Kidney (tissue), 13 donors: ENCODE measurements at regions not wholly inside any gene's neighbourhood (a gene's known extent, or its start where the extent isn't known, plus 50 kb on each side); places are given as distances from the start of the nearest gene placed in this dataset.

Experiments used
- DNase-seq, 5 donors: peaks; one replicate each; pipeline ENCODE4 v3.0.0-alpha.2; 2013 to 2020
- FAIRE-seq: peaks from 2 replicates; lab custom pipeline; 2012; peaks lifted over from hg19 to GRCh38; lab: Jason Lieb, UNC
- H3K27ac ChIP-seq, 2 donors: one replicate each; pipeline ENCODE4 v1.7.0; 2013; ENCODE audit warnings: low read depth in 2 of 2, low read length in 2 of 2, inconsistent platforms in 1 of 2
- H3K27me3 ChIP-seq: one replicate; pipeline ENCODE4 v1.7.1; 2013; ENCODE audit warnings: low read length, inconsistent platforms; ENCODE audit not compliant: control insufficient read depth, insufficient read depth
- H3K36me3 ChIP-seq, 3 donors: one replicate each; pipeline versions ENCODE4 v1.7.0 to v1.7.1; 2013; ENCODE audit warnings: low read length in 3 of 3, control low read depth in 1 of 3, inconsistent platforms in 1 of 3; ENCODE audit not compliant: insufficient read depth in 3 of 3, control insufficient read depth in 2 of 3
- H3K4me1 ChIP-seq, 3 donors: one replicate each; pipeline versions ENCODE4 v1.7.0 to v1.7.1; 2013; ENCODE audit warnings: low read length in 3 of 3, inconsistent platforms in 1 of 3, low read depth in 1 of 3; ENCODE audit not compliant: control insufficient read depth in 2 of 3, insufficient read depth in 2 of 3
- H3K4me3 ChIP-seq, 3 donors: one replicate each; pipeline versions ENCODE4 v1.7.0 to v1.8.1; 2013; ENCODE audit warnings: low read length in 3 of 3, control low read depth in 1 of 3, inconsistent platforms in 1 of 3
- H3K9ac ChIP-seq, 3 donors: one replicate each; pipeline versions ENCODE4 v1.7.0 to v1.7.1; 2013; ENCODE audit warnings: low read length in 3 of 3, control low read depth in 1 of 3, inconsistent platforms in 1 of 3
- H3K9me3 ChIP-seq, 3 donors: one replicate each; pipeline versions ENCODE4 v1.7.0 to v1.7.1; 2013; ENCODE audit warnings: low read length in 3 of 3, control low read depth in 1 of 3, inconsistent platforms in 1 of 3; ENCODE audit not compliant: control insufficient read depth in 2 of 3, insufficient read depth in 1 of 3
- intact Hi-C: fragments of 100-400 bp; cut with DNase I; formaldehyde crosslinking; loops from one replicate; pipeline ENCODE4 v1.11.1; 2022
- TF ChIP-seq, protein P1 (sequence below): IDR thresholded peaks from 3 replicates; pipeline ENCODE4 v1.5.1; 2012; ENCODE audit warnings: mild to moderate bottlenecking, moderate library complexity, borderline replicate concordance; ENCODE audit not compliant: insufficient read depth; ENCODE audit errors: extremely low read depth
- donor health status: control.
- donor health status: control.
- donor health status: control.
- donor health status: control.
- donor health status: control.
- donor health status: DM: yes; HTN: yes; CAD: no.
- donor health status: Normal renal cell carcinoma (clear cell type).

DNA sequence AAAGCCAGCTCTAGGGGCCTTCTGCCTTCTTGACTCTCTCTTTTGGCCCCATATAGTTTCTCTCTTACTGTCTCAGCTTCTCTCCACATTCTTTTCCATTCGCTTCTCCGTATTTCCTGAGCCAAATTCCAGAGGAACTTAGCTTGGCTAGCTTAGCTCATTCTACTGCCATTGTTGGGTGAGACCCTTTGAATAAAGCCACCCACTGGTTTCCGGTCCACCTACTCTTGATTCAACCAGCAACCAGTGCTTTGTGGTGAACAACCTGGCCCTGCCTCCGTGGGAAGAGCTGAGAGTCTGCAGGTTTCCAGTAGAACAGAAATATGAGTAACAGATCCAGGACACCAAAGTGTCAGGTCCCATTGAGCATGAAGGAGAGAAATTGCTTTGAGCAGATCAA, 81.3 kb upstream of the ARHGAP20 start:
- no peaks in the 10 kb centered on the region for H3K4me1 ChIP-seq
- TF ChIP-seq, protein P1, sequence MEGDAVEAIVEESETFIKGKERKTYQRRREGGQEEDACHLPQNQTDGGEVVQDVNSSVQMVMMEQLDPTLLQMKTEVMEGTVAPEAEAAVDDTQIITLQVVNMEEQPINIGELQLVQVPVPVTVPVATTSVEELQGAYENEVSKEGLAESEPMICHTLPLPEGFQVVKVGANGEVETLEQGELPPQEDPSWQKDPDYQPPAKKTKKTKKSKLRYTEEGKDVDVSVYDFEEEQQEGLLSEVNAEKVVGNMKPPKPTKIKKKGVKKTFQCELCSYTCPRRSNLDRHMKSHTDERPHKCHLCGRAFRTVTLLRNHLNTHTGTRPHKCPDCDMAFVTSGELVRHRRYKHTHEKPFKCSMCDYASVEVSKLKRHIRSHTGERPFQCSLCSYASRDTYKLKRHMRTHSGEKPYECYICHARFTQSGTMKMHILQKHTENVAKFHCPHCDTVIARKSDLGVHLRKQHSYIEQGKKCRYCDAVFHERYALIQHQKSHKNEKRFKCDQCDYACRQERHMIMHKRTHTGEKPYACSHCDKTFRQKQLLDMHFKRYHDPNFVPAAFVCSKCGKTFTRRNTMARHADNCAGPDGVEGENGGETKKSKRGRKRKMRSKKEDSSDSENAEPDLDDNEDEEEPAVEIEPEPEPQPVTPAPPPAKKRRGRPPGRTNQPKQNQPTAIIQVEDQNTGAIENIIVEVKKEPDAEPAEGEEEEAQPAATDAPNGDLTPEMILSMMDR = no peak
- H3K9ac ChIP-seq = no peak overlapping the region
- FAIRE-seq = no peak
- H3K36me3 ChIP-seq = no peaks in the 10 kb centered on the region
- H3K27me3 ChIP-seq = no peaks in the 10 kb centered on the region
- DNase-seq = no peak
- intact Hi-C loops = no loop called here
- no peak overlapping the region for H3K27ac ChIP-seq
- H3K4me3 ChIP-seq = no peak overlapping the region
- H3K9me3 ChIP-seq = no peaks in the 10 kb centered on the region

GRCh38 chr11:110791621-110792020, 79.4 kb upstream of the ARHGAP20 start:
- intact Hi-C loops = no loop called here
- H3K9ac ChIP-seq = no peak overlapping the region

GRCh38 chr11:110787680-110788079, 75.4 kb upstream of the ARHGAP20 start:
- TF ChIP-seq, protein P1 = no peak
- H3K9me3 ChIP-seq = no peaks in the 10 kb centered on the region
- no peak for FAIRE-seq
- H3K27ac ChIP-seq = no peak overlapping the region
- H3K36me3 ChIP-seq = no peaks in the 10 kb centered on the region
- no peaks in the 10 kb centered on the region for H3K27me3 ChIP-seq
- no peak overlapping the region for H3K9ac ChIP-seq
- DNase-seq = no peak
- no peak overlapping the region for H3K4me3 ChIP-seq
- no peaks in the 10 kb centered on the region for H3K4me1 ChIP-seq
- intact Hi-C loops = no loop called here

More at GRCh38 chr11:110791621-110792020, 79.4 kb upstream of the ARHGAP20 start:
- FAIRE-seq = no peak
- no peaks in the 10 kb centered on the region for H3K4me1 ChIP-seq
- DNase-seq = no peak
- TF ChIP-seq, protein P1 = no peak
- H3K27ac ChIP-seq = no peak overlapping the region
- H3K27me3 ChIP-seq = no peaks in the 10 kb centered on the region
- H3K9me3 ChIP-seq = no peaks in the 10 kb centered on the region
- H3K36me3 ChIP-seq = no peaks in the 10 kb centered on the region
- H3K4me3 ChIP-seq = no peak overlapping the region

DNA sequence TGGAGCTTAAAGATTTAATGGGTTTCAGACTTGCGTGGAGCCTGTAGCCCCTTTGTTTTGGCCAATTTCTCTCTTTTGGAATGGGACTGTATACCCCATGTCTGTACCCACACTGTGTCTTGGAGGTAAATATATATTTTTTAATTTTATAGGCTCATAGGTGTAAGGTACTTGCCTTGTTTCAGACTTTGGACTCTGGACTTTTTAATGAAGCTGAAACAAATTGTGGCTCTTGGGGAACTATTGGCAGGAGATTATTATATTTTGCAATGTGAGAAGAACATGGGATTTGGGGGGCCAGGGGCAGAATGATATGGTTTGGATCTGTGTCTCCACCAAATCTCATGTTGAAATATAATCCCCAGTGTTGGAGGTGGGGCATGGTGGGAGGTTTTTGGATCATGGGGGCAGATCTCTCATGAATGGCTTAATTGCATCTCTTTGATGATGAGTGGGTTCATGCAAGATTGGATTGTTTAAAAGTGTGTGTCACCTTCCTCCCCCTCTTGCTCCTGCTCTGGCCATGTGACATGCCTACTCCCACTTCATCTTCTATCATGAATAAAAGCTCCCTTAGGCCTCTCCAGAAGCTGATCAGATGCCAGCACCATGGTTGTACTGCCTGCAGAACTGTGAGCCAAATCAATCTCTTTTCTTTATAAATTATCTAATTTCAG, 74.1 kb upstream of the ARHGAP20 start:
- TF ChIP-seq, protein P1 = no peak
- no peaks in the 10 kb centered on the region for H3K9me3 ChIP-seq
- H3K9ac ChIP-seq = no peak overlapping the region
- no peak overlapping the region for H3K4me3 ChIP-seq
- no peaks in the 10 kb centered on the region for H3K36me3 ChIP-seq
- intact Hi-C loops = no loop called here
- no peak overlapping the region for H3K27ac ChIP-seq
- DNase-seq = no peak
- H3K27me3 ChIP-seq = no peaks in the 10 kb centered on the region
- no peak for FAIRE-seq
- H3K4me1 ChIP-seq = no peaks in the 10 kb centered on the region
